Liver (tissue), 7 donors: ENCODE measurements at regions not wholly inside any gene's neighbourhood (a gene's known extent, or its start where the extent isn't known, plus 50 kb on each side); places are given as distances from the start of the nearest gene placed in this dataset.

Source experiments
- DNase-seq: peaks from one replicate; pipeline ENCODE4 v3.0.0-alpha.2; 2017; ENCODE audit warnings: low spot score
- H3K27ac ChIP-seq, 2 donors: one replicate each; pipeline ENCODE4 v1.7.0; 2013; ENCODE audit warnings: inconsistent platforms in 2 of 2, low read length in 2 of 2, control low read depth in 1 of 2, low read depth in 1 of 2, mild to moderate bottlenecking in 1 of 2
- H3K27me3 ChIP-seq, 4 donors: one replicate each; pipeline versions ENCODE4 v1.6.1 to v1.7.0; 2013; ENCODE audit warnings: low read length in 3 of 4, inconsistent platforms in 1 of 4, mild to moderate bottlenecking in 1 of 4, moderate library complexity in 1 of 4; ENCODE audit not compliant: control insufficient read depth in 4 of 4, insufficient read depth in 4 of 4
- H3K36me3 ChIP-seq, 4 donors: one replicate each; pipeline versions ENCODE4 v1.6.1 to v1.7.0; 2013; ENCODE audit warnings: low read length in 3 of 4, mild to moderate bottlenecking in 3 of 4, low read depth in 1 of 4, moderate library complexity in 1 of 4; ENCODE audit not compliant: control insufficient read depth in 4 of 4, insufficient read depth in 3 of 4
- H3K4me1 ChIP-seq, 4 donors: one replicate each; pipeline versions ENCODE4 v1.6.1 to v1.7.0; 2013; ENCODE audit warnings: low read length in 3 of 4, mild to moderate bottlenecking in 3 of 4, moderate library complexity in 1 of 4; ENCODE audit not compliant: control insufficient read depth in 4 of 4, insufficient read depth in 4 of 4
- H3K4me3 ChIP-seq, 3 donors: one replicate each; pipeline versions ENCODE4 v1.6.1 to v1.7.0; 2013; ENCODE audit warnings: low read length in 3 of 3, control low read depth in 1 of 3, low read depth in 1 of 3, mild to moderate bottlenecking in 1 of 3
- H3K9ac ChIP-seq, 2 donors: one replicate each; pipeline ENCODE4 v1.7.0; 2013; ENCODE audit warnings: low read length in 2 of 2, mild to moderate bottlenecking in 2 of 2, moderate library complexity in 2 of 2, control low read depth in 1 of 2, low read depth in 1 of 2
- H3K9me3 ChIP-seq, 4 donors: one replicate each; pipeline versions ENCODE4 v1.6.1 to v1.7.0; 2013; ENCODE audit warnings: low read length in 3 of 4; ENCODE audit not compliant: control insufficient read depth in 4 of 4
- EGR1 ChIP-seq, 2 donors: IDR thresholded peaks; 2 replicates each; pipeline ENCODE4 v1.6.1; 2016 to 2018; ENCODE audit warnings: antibody characterized with exemption in 2 of 2, low read depth in 2 of 2
- FOXA1 ChIP-seq: IDR thresholded peaks from 2 replicates; pipeline ENCODE4 v1.6.1; 2016; ENCODE audit warnings: antibody characterized with exemption
- GABPA ChIP-seq, 2 donors: IDR thresholded peaks in 1 of 2; conservative IDR thresholded peaks in 1 of 2; 2 replicates each; pipeline ENCODE4 v1.6.1; 2016; ENCODE audit warnings: antibody characterized with exemption in 2 of 2, mild to moderate bottlenecking in 1 of 2, moderate library complexity in 1 of 2
- HNF4A ChIP-seq, 2 donors: conservative IDR thresholded peaks; 2 replicates each; pipeline ENCODE4 v1.6.1; 2016; ENCODE audit warnings: antibody characterized with exemption in 2 of 2, mild to moderate bottlenecking in 2 of 2
- HNF4G ChIP-seq: IDR thresholded peaks from 2 replicates; pipeline ENCODE4 v1.6.1; 2016; ENCODE audit warnings: antibody characterized with exemption
- MAX ChIP-seq: IDR thresholded peaks from 2 replicates; pipeline ENCODE4 v1.6.1; 2016; ENCODE audit warnings: antibody characterized with exemption
- NR2F2 ChIP-seq: IDR thresholded peaks from 2 replicates; pipeline ENCODE4 v1.6.1; 2016; ENCODE audit warnings: antibody characterized with exemption
- RAD21 ChIP-seq, 2 donors: IDR thresholded peaks; 2 replicates each; pipeline ENCODE4 v1.6.1; 2016; ENCODE audit warnings: antibody characterized with exemption in 2 of 2, mild to moderate bottlenecking in 2 of 2
- REST ChIP-seq: IDR thresholded peaks from 2 replicates; pipeline ENCODE4 v1.6.1; 2016; ENCODE audit warnings: antibody characterized with exemption, mild to moderate bottlenecking
- TAF1 ChIP-seq: conservative IDR thresholded peaks from 2 replicates; pipeline ENCODE4 v1.6.1; 2016; ENCODE audit warnings: antibody characterized with exemption, mild to moderate bottlenecking
- YY1 ChIP-seq: IDR thresholded peaks from 2 replicates; pipeline ENCODE4 v1.6.1; 2016; ENCODE audit warnings: antibody characterized with exemption, mild to moderate bottlenecking
- ZBTB33 ChIP-seq: IDR thresholded peaks from 2 replicates; pipeline ENCODE4 v1.6.1; 2016; ENCODE audit warnings: antibody characterized with exemption
- WGBS: extraction: QIAGEN DNeasy Blood & Tissue Kit; methylation state at CpG from one replicate; pipeline ENCODE4 v1.1.7; 2013; 5-methylcytosine and 5-hydroxymethylcytosine counted together
- donor health status: healthy.
- donor health status: healthy.
- donor health status: healthy.
- donor health status: healthy.

GRCh38 chr15:87269566-87269965, 987.0 kb downstream of the NTRK3 start:
- whole genome bisulfite sequencing = 20% methylated on average over 1 of the region's 1 CpG
- no peaks in the 10 kb centered on the region for H3K36me3 ChIP-seq
- no peak overlapping the region for H3K9ac ChIP-seq
- peaks cover 0 to 3% (median 0%) of the 10 kb centered on the region in 4 donors for H3K9me3 ChIP-seq
- TF ChIP-seq TAF1 (no peak), RAD21 (IDR thresholded peaks at IDR 0.05) (no peak), ZBTB33 (no peak), REST (no peak), HNF4G (no peak), YY1 (no peak), GABPA (IDR thresholded peaks at IDR 0.05 in 1 of 2, conservative IDR thresholded peaks at IDR 0.05 in 1 of 2) (no peak), HNF4A (conservative IDR thresholded peaks at IDR 0.05) (no peak), FOXA1 (no peak), NR2F2 (no peak)
- no peaks in the 10 kb centered on the region for H3K4me1 ChIP-seq
- no peak overlapping the region for H3K4me3 ChIP-seq
- H3K27me3 ChIP-seq = no peaks in the 10 kb centered on the region
- no peak overlapping the region for H3K27ac ChIP-seq
- no peak for DNase-seq

- H3K36me3 ChIP-seq = no peaks in the 10 kb centered on the region
- no peak for TF ChIP-seq HNF4G
- no peak for TF ChIP-seq HNF4A (conservative IDR thresholded peaks at IDR 0.05)
- no peak for TF ChIP-seq ZBTB33
- no peak for TF ChIP-seq NR2F2
- no peak for TF ChIP-seq RAD21 (IDR thresholded peaks at IDR 0.05)
- TF ChIP-seq EGR1 (IDR thresholded peaks at IDR 0.05; ENCODE audit: low read depth in 2 of 2) = no peak
- TF ChIP-seq MAX = no peak
- no peak for TF ChIP-seq YY1
Observed at GRCh38 chr15:87268675-87269074, 987.9 kb downstream of the NTRK3 start.

More at GRCh38 chr15:87268675-87269074, 987.9 kb downstream of the NTRK3 start:
- Histone ChIP-seq H3K27ac (no peak overlapping the region), H3K9ac (no peak overlapping the region), H3K9me3 (peaks cover 0 to 3% (median 0%) of the 10 kb centered on the region in 4 donors), H3K4me3 (no peak overlapping the region), H3K27me3 (no peaks in the 10 kb centered on the region), H3K4me1 (no peaks in the 10 kb centered on the region)
- WGBS = 73% methylated on average over 2 of the region's 2 CpGs
- DNase-seq = no peak
